Uterus (tissue), 2 donors: ENCODE measurements at regions not wholly inside any gene's neighbourhood (a gene's known extent, or its start where the extent isn't known, plus 50 kb on each side); places are given as distances from the start of the nearest gene placed in this dataset.

ENCODE experiments used
- POLR2A ChIP-seq, 2 donors: fragments of 450-650 bp; IDR thresholded peaks; one replicate each; pipeline ENCODE4 v1.6.1; 2016; ENCODE audit warnings: antibody characterized with exemption in 2 of 2, mild to moderate bottlenecking in 1 of 2, moderate library complexity in 1 of 2
- TF ChIP-seq, protein P1 (sequence below), 4 experiments: fragments of 200-600 bp in 2 of 4; fragments of 450-650 bp in 2 of 4; sonication (generic) in 2 of 4; IDR thresholded peaks; one replicate each; pipeline ENCODE4 v1.5.1; 2016 to 2019; ENCODE audit warnings: antibody characterized with exemption in 4 of 4, mild to moderate bottlenecking in 2 of 4, moderate library complexity in 1 of 4

GRCh38 chr2:201968476-201968875 is 65.2 kb upstream of the FZD7 start:
- TF ChIP-seq, protein P1, sequence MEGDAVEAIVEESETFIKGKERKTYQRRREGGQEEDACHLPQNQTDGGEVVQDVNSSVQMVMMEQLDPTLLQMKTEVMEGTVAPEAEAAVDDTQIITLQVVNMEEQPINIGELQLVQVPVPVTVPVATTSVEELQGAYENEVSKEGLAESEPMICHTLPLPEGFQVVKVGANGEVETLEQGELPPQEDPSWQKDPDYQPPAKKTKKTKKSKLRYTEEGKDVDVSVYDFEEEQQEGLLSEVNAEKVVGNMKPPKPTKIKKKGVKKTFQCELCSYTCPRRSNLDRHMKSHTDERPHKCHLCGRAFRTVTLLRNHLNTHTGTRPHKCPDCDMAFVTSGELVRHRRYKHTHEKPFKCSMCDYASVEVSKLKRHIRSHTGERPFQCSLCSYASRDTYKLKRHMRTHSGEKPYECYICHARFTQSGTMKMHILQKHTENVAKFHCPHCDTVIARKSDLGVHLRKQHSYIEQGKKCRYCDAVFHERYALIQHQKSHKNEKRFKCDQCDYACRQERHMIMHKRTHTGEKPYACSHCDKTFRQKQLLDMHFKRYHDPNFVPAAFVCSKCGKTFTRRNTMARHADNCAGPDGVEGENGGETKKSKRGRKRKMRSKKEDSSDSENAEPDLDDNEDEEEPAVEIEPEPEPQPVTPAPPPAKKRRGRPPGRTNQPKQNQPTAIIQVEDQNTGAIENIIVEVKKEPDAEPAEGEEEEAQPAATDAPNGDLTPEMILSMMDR (IDR thresholded peaks at IDR 0.05), result no peak
- TF ChIP-seq POLR2A (IDR thresholded peaks at IDR 0.05), result no peak
